ENCODE measurements at regions not wholly inside any gene's neighbourhood (a gene's known extent, or its start where the extent isn't known, plus 50 kb on each side); places are given as distances from the start of the nearest gene placed in this dataset.
"Not testable (repeated sequence)": the region's sequence is repeated elsewhere in the genome, so short reads cannot be mapped to it uniquely, and the experiment has no call there.

DNA sequence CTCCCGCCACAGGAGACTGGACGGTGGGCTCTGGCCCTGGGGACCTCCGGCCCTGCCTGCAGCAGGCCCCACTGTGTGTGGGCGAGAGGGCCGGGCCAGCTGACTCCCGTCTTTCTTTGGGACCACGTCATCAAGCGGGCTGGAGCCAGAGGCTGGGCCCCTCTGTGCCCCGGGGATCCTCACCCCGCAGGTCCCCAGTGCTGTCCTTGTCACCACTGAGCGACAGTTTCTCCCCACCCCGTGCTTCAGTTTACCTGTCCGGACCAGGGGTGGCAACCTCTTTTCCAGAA, 181.9 kb upstream of the ZNF469 start:
- no peak for DNase-seq (ENCODE audit: low spot score)
- H3K4me2 ChIP-seq = no peak overlapping the region
- H3K9me3 ChIP-seq (ENCODE audit: low read depth) = no peaks in the 10 kb centered on the region
- H3K27me3 ChIP-seq = no peaks in the 10 kb centered on the region
- 77% methylated on average over 11 of the region's 13 CpGs for WGBS (ENCODE audit: low lambda C conversion rate, missing lambda C conversion rate)
- no peaks in the 10 kb centered on the region for H3K79me2 ChIP-seq
- H3K4me3 ChIP-seq = no peak overlapping the region
- no peaks in the 10 kb centered on the region for H3K9me2 ChIP-seq (replicated peaks; ENCODE audit: insufficient read depth)
- H3K36me3 ChIP-seq (replicated peaks; ENCODE audit: insufficient read depth, low read depth) = no peaks in the 10 kb centered on the region
- no peaks in the 10 kb centered on the region for H4K20me1 ChIP-seq (ENCODE audit: insufficient read depth, poor library complexity, severe bottlenecking)
- TF ChIP-seq EZH2phosphoT487 (IDR thresholded peaks at IDR 0.05; ENCODE audit: low read depth, severe bottlenecking, unreplicated experiment) = no peak
- TF ChIP-seq, protein P1, sequence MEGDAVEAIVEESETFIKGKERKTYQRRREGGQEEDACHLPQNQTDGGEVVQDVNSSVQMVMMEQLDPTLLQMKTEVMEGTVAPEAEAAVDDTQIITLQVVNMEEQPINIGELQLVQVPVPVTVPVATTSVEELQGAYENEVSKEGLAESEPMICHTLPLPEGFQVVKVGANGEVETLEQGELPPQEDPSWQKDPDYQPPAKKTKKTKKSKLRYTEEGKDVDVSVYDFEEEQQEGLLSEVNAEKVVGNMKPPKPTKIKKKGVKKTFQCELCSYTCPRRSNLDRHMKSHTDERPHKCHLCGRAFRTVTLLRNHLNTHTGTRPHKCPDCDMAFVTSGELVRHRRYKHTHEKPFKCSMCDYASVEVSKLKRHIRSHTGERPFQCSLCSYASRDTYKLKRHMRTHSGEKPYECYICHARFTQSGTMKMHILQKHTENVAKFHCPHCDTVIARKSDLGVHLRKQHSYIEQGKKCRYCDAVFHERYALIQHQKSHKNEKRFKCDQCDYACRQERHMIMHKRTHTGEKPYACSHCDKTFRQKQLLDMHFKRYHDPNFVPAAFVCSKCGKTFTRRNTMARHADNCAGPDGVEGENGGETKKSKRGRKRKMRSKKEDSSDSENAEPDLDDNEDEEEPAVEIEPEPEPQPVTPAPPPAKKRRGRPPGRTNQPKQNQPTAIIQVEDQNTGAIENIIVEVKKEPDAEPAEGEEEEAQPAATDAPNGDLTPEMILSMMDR (IDR thresholded peaks at IDR 0.05; ENCODE audit: poor library complexity) = no peak
- TF ChIP-seq EZH2 (IDR thresholded peaks at IDR 0.05; ENCODE audit: borderline replicate concordance) = no peak
- no peak overlapping the region for H2AFZ ChIP-seq
- H3K4me1 ChIP-seq (ENCODE audit: insufficient read depth) = peaks cover 4% of the 10 kb centered on the region
- H3K27ac ChIP-seq = peak overlapping the region; percentile 16

DNA sequence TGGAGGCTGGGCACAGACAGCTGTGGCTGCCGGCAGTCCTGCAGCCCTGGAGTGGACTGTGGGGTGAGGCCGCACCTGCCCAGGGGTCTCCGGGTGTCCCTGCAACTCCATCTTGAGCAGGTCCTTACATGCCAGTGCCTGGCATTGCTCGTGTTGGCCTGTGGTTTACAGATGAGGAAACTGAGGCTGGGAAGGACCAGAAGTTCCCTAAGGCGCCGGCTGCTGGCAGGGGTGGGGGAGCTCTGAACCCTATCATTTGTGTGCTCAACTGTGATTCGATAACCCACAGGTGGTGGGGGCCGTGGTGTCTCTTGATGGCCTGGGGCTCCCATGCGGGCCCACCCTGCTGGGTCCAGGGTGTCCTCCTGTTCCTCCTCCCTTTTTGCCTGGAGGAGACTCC, 181.1 kb upstream of the ZNF469 start:
- not testable (repeated sequence) for DNase-seq (ENCODE audit: low spot score)

DNA sequence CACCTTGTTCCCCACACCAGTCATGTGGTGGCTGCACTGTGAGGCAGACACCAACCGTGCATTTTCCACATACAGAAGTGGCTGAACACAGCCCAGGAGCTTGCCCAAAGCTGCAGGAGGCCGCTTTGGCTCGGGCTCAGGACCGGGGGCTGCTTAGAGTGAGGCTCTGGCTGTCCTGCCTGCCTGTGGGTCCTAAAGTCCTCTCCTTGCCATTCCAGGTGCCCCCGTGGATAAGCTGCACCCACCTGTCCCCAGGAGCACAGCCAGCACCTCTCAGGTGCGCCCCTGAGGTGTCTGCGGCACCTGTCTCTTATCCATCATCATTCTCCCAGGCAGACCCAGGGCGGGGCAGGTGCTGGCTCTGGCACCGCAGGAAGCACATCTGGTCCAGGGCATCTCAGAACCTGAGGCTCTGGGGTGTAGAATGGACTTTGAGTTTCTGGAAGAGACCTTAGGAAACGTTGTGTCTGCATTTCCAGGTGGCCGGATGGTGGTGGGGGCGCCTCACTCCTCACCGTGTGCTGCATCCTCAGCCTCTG, 180.5 kb upstream of the ZNF469 start:
- Histone ChIP-seq H3K79me2 (no peaks in the 10 kb centered on the region), H3K4me3 (no peak overlapping the region), H3K9me2 (replicated peaks; ENCODE audit: insufficient read depth) (no peaks in the 10 kb centered on the region), H2AFZ (no peak overlapping the region), H3K36me3 (replicated peaks; ENCODE audit: insufficient read depth, low read depth) (no peaks in the 10 kb centered on the region), H3K4me1 (ENCODE audit: insufficient read depth) (peaks cover 4% of the 10 kb centered on the region), H3K27ac (no peak overlapping the region), H3K27me3 (no peaks in the 10 kb centered on the region), H4K20me1 (ENCODE audit: insufficient read depth, poor library complexity, severe bottlenecking) (no peaks in the 10 kb centered on the region), H3K4me2 (no peak overlapping the region), H3K9me3 (ENCODE audit: low read depth) (no peaks in the 10 kb centered on the region)
- TF ChIP-seq EZH2phosphoT487 (IDR thresholded peaks at IDR 0.05; ENCODE audit: low read depth, severe bottlenecking, unreplicated experiment) (no peak), EZH2 (IDR thresholded peaks at IDR 0.05; ENCODE audit: borderline replicate concordance) (no peak)
- TF ChIP-seq, protein P1 (IDR thresholded peaks at IDR 0.05; ENCODE audit: poor library complexity) = no peak
- WGBS (ENCODE audit: low lambda C conversion rate, missing lambda C conversion rate) = 88% methylated on average over 13 of the region's 13 CpGs
- DNase-seq (ENCODE audit: low spot score) = no peak

More for the DNA sequence above, 181.1 kb upstream of the ZNF469 start:
- H4K20me1 ChIP-seq (ENCODE audit: insufficient read depth, poor library complexity, severe bottlenecking); H3K27ac ChIP-seq; H2AFZ ChIP-seq; H3K79me2 ChIP-seq; H3K4me2 ChIP-seq; H3K27me3 ChIP-seq; H3K9me3 ChIP-seq (ENCODE audit: low read depth); H3K4me3 ChIP-seq; H3K4me1 ChIP-seq (ENCODE audit: insufficient read depth); H3K9me2 ChIP-seq (replicated peaks; ENCODE audit: insufficient read depth); H3K36me3 ChIP-seq (replicated peaks; ENCODE audit: insufficient read depth, low read depth): not testable (repeated sequence)
- WGBS (ENCODE audit: low lambda C conversion rate, missing lambda C conversion rate) = 90% methylated on average over 9 of the region's 9 CpGs

DNA sequence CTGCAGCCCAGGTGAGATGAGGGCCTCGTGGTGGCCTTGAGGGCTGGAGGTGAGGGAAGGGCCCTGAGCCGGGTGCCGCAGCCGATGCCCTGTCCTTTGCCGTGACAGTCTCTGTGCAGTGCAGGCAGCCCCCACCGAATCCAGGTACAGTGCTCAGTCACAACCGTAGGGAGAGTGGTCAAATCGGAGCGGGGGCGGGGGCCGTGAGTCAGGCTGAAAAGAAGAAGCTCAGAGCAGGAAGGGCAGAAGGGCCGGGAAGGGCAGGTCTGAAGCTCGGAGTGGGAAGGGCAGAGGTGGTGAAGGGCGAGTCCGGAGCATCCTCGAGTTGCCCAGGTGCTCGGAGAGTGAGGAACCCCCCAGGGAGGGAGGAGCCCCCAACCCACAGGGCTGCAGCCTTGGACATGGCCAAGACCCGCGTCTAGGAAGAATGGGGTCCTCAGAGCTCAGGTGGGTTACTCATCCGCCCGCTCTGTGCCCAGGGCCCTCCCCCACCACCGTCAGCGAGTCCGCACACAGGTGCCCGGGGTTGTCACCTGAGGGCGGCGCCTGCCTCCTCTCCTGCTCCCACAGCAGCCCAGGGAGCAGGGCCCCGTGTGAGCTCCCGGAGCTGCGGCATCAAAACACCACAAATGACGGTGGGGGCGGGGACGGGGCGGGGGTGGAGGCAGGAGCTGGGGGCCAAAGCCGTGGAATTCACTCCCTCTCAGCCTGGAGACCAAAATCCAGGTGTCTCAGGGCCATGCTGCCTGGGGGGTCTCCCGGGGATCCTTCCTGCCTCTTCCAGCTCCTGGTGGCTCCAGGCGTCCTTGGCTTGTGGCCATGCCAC, 179.7 kb upstream of the ZNF469 start:
- not testable (repeated sequence) for H3K9me2 ChIP-seq (replicated peaks; ENCODE audit: insufficient read depth); DNase-seq (ENCODE audit: low spot score); H4K20me1 ChIP-seq (ENCODE audit: insufficient read depth, poor library complexity, severe bottlenecking); H3K4me2 ChIP-seq; H3K9me3 ChIP-seq (ENCODE audit: low read depth); H3K4me1 ChIP-seq (ENCODE audit: insufficient read depth); H3K27me3 ChIP-seq; H2AFZ ChIP-seq; H3K36me3 ChIP-seq (replicated peaks; ENCODE audit: insufficient read depth, low read depth); H3K27ac ChIP-seq; H3K79me2 ChIP-seq; H3K4me3 ChIP-seq
- 92% methylated on average over 31 of the region's 37 CpGs for WGBS (ENCODE audit: low lambda C conversion rate, missing lambda C conversion rate)

DNA sequence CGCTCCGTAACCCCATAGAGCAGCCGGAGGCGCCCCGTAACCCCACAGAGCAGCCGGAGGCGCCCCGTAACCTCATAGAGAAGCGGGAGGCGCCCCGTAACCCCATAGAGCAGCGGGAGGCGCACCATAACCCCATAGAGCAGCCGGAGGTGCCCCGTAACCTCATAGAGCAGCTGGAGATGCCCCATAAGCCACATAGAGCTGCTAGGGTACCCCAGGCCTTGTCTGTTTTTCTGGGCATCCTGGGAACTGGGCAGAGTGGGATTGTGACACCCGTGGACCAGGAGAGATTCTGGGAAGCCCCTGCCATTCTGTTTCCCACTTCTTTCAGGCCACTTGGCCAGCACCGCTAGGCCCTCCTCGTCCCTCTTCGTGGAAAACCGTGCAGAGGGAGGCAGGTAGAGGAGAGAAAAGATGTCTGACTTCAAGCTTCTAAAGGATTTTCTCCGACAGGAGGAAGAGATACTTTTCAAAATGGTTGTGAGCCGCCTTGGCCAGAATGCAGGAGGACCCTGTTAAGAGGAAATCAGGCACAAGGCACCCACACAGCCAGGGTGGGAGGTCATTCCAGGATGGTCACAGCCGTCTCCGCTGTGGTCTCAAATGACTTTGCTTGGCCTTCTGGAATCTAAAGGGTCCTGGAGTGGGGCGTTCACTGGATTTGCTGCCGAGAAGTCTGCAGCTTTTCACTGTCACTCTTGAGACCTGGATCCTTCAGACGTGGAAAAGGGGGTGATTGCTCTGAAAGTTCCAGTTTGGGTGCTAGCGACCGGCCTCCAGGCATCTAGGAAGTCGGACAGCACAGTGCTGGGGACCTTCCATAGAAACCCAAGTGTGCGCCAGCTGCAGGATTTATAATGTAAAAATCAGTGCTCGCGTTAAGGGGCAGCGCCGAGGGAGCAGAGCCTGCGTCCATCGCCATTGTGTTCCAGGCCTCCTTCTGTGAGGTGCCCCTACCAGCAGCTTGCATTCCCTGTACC, 178.3 kb upstream of the ZNF469 start:
- not testable (repeated sequence) for H3K9me2 ChIP-seq (replicated peaks; ENCODE audit: insufficient read depth); H3K4me2 ChIP-seq; H3K27ac ChIP-seq; H2AFZ ChIP-seq; H3K27me3 ChIP-seq; H3K9me3 ChIP-seq (ENCODE audit: low read depth); H3K4me3 ChIP-seq; H3K4me1 ChIP-seq (ENCODE audit: insufficient read depth); DNase-seq (ENCODE audit: low spot score); H4K20me1 ChIP-seq (ENCODE audit: insufficient read depth, poor library complexity, severe bottlenecking); H3K36me3 ChIP-seq (replicated peaks; ENCODE audit: insufficient read depth, low read depth); H3K79me2 ChIP-seq
- 86% methylated on average over 36 of the region's 37 CpGs for WGBS (ENCODE audit: low lambda C conversion rate, missing lambda C conversion rate)

DNA sequence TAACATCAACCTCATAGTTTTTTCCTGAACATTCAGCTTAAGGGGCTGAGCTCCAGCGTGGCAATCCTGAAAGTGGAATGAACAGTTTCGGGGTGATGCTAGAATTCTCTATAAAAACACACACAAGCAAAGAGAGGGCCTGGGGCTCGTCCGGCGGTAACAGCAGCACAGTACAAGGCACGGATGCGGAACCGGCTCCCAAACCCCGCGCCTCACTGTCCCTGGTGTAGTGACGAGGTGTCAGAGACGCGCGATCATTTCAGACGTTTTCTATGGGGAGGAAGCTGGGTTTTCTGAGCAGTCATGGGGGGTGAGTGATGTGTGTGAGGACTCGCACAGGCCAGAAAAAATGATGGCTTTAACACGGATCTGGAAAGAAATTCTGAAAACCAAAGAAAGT, 177.3 kb upstream of the ZNF469 start:
- not testable (repeated sequence) for DNase-seq (ENCODE audit: low spot score); H3K79me2 ChIP-seq; H3K27ac ChIP-seq; H3K9me3 ChIP-seq (ENCODE audit: low read depth); H3K36me3 ChIP-seq (replicated peaks; ENCODE audit: insufficient read depth, low read depth); H3K4me1 ChIP-seq (ENCODE audit: insufficient read depth); H3K27me3 ChIP-seq; H4K20me1 ChIP-seq (ENCODE audit: insufficient read depth, poor library complexity, severe bottlenecking); H3K4me3 ChIP-seq; H3K4me2 ChIP-seq; H3K9me2 ChIP-seq (replicated peaks; ENCODE audit: insufficient read depth); H2AFZ ChIP-seq
- 95% methylated on average over 17 of the region's 17 CpGs for WGBS (ENCODE audit: low lambda C conversion rate, missing lambda C conversion rate)

Data from hepatocyte (in vitro differentiated cells).